UCSD-AML1 (cell line): ENCODE measurements at regions not wholly inside any gene's neighbourhood (a gene's known extent, or its start where the extent isn't known, plus 50 kb on each side); places are given as distances from the start of the nearest gene placed in this dataset.

Source experiments
- DNase-seq: peaks from one replicate; lab custom pipeline; 2025; ENCODE audit not compliant: unreplicated experiment; lab: John Stamatoyannopoulos, UW

DNA sequence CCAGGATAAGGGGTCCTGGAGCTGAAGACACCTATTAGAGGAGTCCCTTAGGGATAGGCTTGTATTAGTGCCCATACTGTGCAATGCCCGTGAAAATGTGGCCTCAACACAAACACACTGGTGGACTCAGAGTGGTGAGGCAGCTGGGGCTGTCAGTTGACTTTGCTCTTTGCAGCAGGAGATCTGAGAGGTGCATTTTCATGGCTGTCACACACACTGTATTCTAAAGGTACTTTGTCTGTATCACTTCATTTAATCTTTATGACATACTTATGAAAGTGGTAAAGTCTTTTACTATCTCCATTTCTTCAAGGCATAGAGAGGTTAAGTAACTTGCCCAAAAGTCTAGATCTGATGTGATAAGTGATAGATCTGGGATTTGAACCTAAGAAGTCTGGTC, 55.1 kb upstream of the GCFC2 start:
- DNase-seq = no peak

- no peak for DNase-seq
Measured at GRCh38 chr2:75764611-75765010, 53.9 kb upstream of the GCFC2 start.
